CD14-positive monocyte (primary cell): ENCODE measurements at regions not wholly inside any gene's neighbourhood (a gene's known extent, or its start where the extent isn't known, plus 50 kb on each side); places are given as distances from the start of the nearest gene placed in this dataset.

Source experiments
- DNase-seq, 3 donors: peaks; one replicate each; pipeline ENCODE4 v3.0.0-alpha.2; 2011 to 2022
- H2AFZ ChIP-seq: 2 replicates; pipeline ENCODE4 v1.6.0; 2012; ENCODE audit warnings: mild to moderate bottlenecking, low read depth, low read length, inconsistent platforms; ENCODE audit not compliant: insufficient read depth, poor library complexity, severe bottlenecking
- H3K27ac ChIP-seq, 2 donors: 1 replicate in 1 of 2; 2 replicates in 1 of 2; pipeline ENCODE4 v1.5.1; 2012 to 2013; ENCODE audit warnings: low read length in 2 of 2, control low read depth in 1 of 2, inconsistent platforms in 1 of 2, low read depth in 1 of 2, mild to moderate bottlenecking in 1 of 2
- H3K27me3 ChIP-seq, 2 donors: one replicate each; pipeline versions ENCODE4 v1.6.0 to v1.6.1; 2011 to 2013; ENCODE audit warnings: low read length in 2 of 2; ENCODE audit not compliant: control insufficient read depth in 2 of 2, insufficient read depth in 2 of 2
- H3K36me3 ChIP-seq, 2 donors: replicated peaks in 1 of 2; 1 replicate in 1 of 2; 2 replicates in 1 of 2; pipeline versions ENCODE4 v1.5.1 to v1.6.1; 2012 to 2013; ENCODE audit warnings: low read length in 2 of 2, control low read depth in 1 of 2, inconsistent platforms in 1 of 2, mild to moderate bottlenecking in 1 of 2; ENCODE audit not compliant: insufficient read depth in 2 of 2, control insufficient read depth in 1 of 2
- H3K4me1 ChIP-seq, 2 donors: 1 replicate in 1 of 2; 2 replicates in 1 of 2; pipeline versions ENCODE4 v1.5.1 to v1.6.1; 2012 to 2013; ENCODE audit warnings: low read length in 2 of 2, control low read depth in 1 of 2, inconsistent platforms in 1 of 2, mild to moderate bottlenecking in 1 of 2, moderate library complexity in 1 of 2; ENCODE audit not compliant: insufficient read depth in 2 of 2, control insufficient read depth in 1 of 2
- H3K4me2 ChIP-seq: replicated peaks from 2 replicates; pipeline ENCODE3; 2012; ENCODE audit warnings: low read length, moderate library complexity, mild to moderate bottlenecking; ENCODE audit not compliant: poor library complexity, severe bottlenecking; ENCODE audit errors: extremely low read depth
- H3K4me3 ChIP-seq, 3 experiments: fragments of 200-600 bp in 1 of 3; sonication (generic) in 1 of 3; replicated peaks in 1 of 3; 1 replicate in 2 of 3; 2 replicates in 1 of 3; pipeline ENCODE4 v1.5.1; 2011 to 2013; ENCODE audit warnings: low read length in 3 of 3, mild to moderate bottlenecking in 3 of 3, control low read depth in 2 of 3, low read depth in 2 of 3, inconsistent platforms in 1 of 3, moderate library complexity in 1 of 3
- H3K79me2 ChIP-seq: 2 replicates; pipeline ENCODE4 v1.6.0; 2012; ENCODE audit warnings: mild to moderate bottlenecking, control low read depth, inconsistent platforms, low read length, moderate library complexity; ENCODE audit not compliant: insufficient read depth
- H3K9ac ChIP-seq: 2 replicates; pipeline ENCODE4 v1.6.0; 2017; ENCODE audit warnings: low read length, mild to moderate bottlenecking; ENCODE audit not compliant: insufficient read depth, poor library complexity, severe bottlenecking
- H3K9me3 ChIP-seq, 2 donors: replicated peaks in 1 of 2; 1 replicate in 1 of 2; 2 replicates in 1 of 2; pipeline versions ENCODE4 v1.5.1 to v1.6.1; 2012 to 2013; ENCODE audit warnings: low read length in 2 of 2, control low read depth in 1 of 2; ENCODE audit not compliant: control insufficient read depth in 1 of 2, insufficient read depth in 1 of 2
- H4K20me1 ChIP-seq: 2 replicates; pipeline ENCODE4 v1.6.0; 2012; ENCODE audit warnings: mild to moderate bottlenecking, low read length, control low read depth, moderate library complexity; ENCODE audit not compliant: insufficient read depth
- H3K27ac Mint-ChIP-seq, 7 donors: one replicate each; pipeline ENCODE4 v1.8.0; 2020; ENCODE audit warnings: mild to moderate bottlenecking in 7 of 7, mixed read lengths in 7 of 7, moderate library complexity in 6 of 7, inconsistent platforms in 2 of 7
- H3K27me3 Mint-ChIP-seq, 3 donors: one replicate each; pipeline ENCODE4 v1.8.0; 2021 to 2022; ENCODE audit warnings: low read depth in 3 of 3, mild to moderate bottlenecking in 3 of 3, mixed read lengths in 3 of 3, moderate library complexity in 3 of 3, inconsistent platforms in 1 of 3
- H3K36me3 Mint-ChIP-seq, 2 donors: one replicate each; pipeline ENCODE4 v1.8.0; 2020; ENCODE audit warnings: mixed read lengths in 2 of 2, inconsistent platforms in 1 of 2, mild to moderate bottlenecking in 1 of 2
- H3K4me1 Mint-ChIP-seq: one replicate; pipeline ENCODE4 v1.8.0; 2020; ENCODE audit warnings: mild to moderate bottlenecking, mixed read lengths
- H3K4me3 Mint-ChIP-seq, 2 donors: one replicate each; pipeline ENCODE4 v1.8.0; 2020; ENCODE audit warnings: mild to moderate bottlenecking in 2 of 2, mixed read lengths in 2 of 2, moderate library complexity in 1 of 2
- H3K9me3 Mint-ChIP-seq, 7 donors: one replicate each; pipeline ENCODE4 v1.8.0; 2020 to 2022; ENCODE audit warnings: mixed read lengths in 7 of 7, mild to moderate bottlenecking in 6 of 7, moderate library complexity in 6 of 7, inconsistent platforms in 2 of 7
- WGBS: methylation state at CpG from one replicate; pipeline ENCODE4 v1.1.5; 2013; ENCODE audit warnings: missing lambda C conversion rate; ENCODE audit not compliant: insufficient coverage; 5-methylcytosine and 5-hydroxymethylcytosine counted together
- intact Hi-C, 2 donors: fragments of 100-400 bp; cut with micrococcal nuclease; formaldehyde crosslinking; loops; one replicate each; pipeline versions ENCODE4 v1.15.0 to v1.15.1; 2023
- TF ChIP-seq, protein P1 (sequence below): fragments of 200-600 bp; IDR thresholded peaks from one replicate; pipeline ENCODE4 v1.8.0; 2022; ENCODE audit warnings: antibody characterized with exemption, mild to moderate bottlenecking

- WGBS = no CpG with 5 or more reads among the region's 1 CpG
- no peak overlapping the region for H3K27ac Mint-ChIP-seq
- H3K27ac ChIP-seq = no peak overlapping the region
These were observed 189.2 kb upstream of the CLNK start for GRCh38 chr4:10873809-10874208.

GRCh38 chr4:10872833-10873517, 188.4 kb upstream of the CLNK start:
- Histone ChIP-seq H3K36me3 (no peaks in the 10 kb centered on the region), H2AFZ (no peak overlapping the region), H3K79me2 (no peaks in the 10 kb centered on the region), H3K27ac (no peak overlapping the region), H3K4me3 (no peak overlapping the region), H4K20me1 (no peaks in the 10 kb centered on the region), H3K9ac (no peak overlapping the region), H3K4me2 (no peak overlapping the region), H3K9me3 (no peaks in the 10 kb centered on the region), H3K4me1 (no peaks in the 10 kb centered on the region), H3K27me3 (no peaks in the 10 kb centered on the region)
- Mint-ChIP-seq H3K4me1 (no peaks in the 10 kb centered on the region), H3K27ac (no peak overlapping the region), H3K27me3 (peaks cover 0 to 2% (median 2%) of the 10 kb centered on the region in 3 donors), H3K36me3 (no peaks in the 10 kb centered on the region), H3K9me3 (peaks cover 0 to 3% (median 2%) of the 10 kb centered on the region in 7 donors), H3K4me3 (no peak overlapping the region)
- DNase-seq = no peak
- intact Hi-C loops = no loop called here
- TF ChIP-seq, protein P1, sequence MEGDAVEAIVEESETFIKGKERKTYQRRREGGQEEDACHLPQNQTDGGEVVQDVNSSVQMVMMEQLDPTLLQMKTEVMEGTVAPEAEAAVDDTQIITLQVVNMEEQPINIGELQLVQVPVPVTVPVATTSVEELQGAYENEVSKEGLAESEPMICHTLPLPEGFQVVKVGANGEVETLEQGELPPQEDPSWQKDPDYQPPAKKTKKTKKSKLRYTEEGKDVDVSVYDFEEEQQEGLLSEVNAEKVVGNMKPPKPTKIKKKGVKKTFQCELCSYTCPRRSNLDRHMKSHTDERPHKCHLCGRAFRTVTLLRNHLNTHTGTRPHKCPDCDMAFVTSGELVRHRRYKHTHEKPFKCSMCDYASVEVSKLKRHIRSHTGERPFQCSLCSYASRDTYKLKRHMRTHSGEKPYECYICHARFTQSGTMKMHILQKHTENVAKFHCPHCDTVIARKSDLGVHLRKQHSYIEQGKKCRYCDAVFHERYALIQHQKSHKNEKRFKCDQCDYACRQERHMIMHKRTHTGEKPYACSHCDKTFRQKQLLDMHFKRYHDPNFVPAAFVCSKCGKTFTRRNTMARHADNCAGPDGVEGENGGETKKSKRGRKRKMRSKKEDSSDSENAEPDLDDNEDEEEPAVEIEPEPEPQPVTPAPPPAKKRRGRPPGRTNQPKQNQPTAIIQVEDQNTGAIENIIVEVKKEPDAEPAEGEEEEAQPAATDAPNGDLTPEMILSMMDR = no peak
- WGBS = 34% methylated on average over 3 of the region's 4 CpGs

More at GRCh38 chr4:10873809-10874208, 189.2 kb upstream of the CLNK start:
- Mint-ChIP-seq H3K36me3 (no peaks in the 10 kb centered on the region), H3K4me3 (no peak overlapping the region), H3K4me1 (no peaks in the 10 kb centered on the region), H3K27me3 (peaks cover 0 to 2% (median 2%) of the 10 kb centered on the region in 3 donors), H3K9me3 (peaks cover 0 to 3% (median 0%) of the 10 kb centered on the region in 7 donors)
- intact Hi-C loops = no loop called here
- TF ChIP-seq, protein P1 = no peak
- no peak overlapping the region for H3K4me2 ChIP-seq
- H3K79me2 ChIP-seq = no peaks in the 10 kb centered on the region
- H4K20me1 ChIP-seq = no peaks in the 10 kb centered on the region
- H3K4me3 ChIP-seq = no peak overlapping the region
- H3K27me3 ChIP-seq = no peaks in the 10 kb centered on the region
- no peaks in the 10 kb centered on the region for H3K36me3 ChIP-seq
- no peaks in the 10 kb centered on the region for H3K4me1 ChIP-seq
- H2AFZ ChIP-seq = no peak overlapping the region
- H3K9me3 ChIP-seq = no peaks in the 10 kb centered on the region
- no peak for DNase-seq
- H3K9ac ChIP-seq = no peak overlapping the region
